NCI-H146 treated with DMSO at 0.1 percent for 48 hours (cell line): ENCODE measurements at regions not wholly inside any gene's neighbourhood (a gene's known extent, or its start where the extent isn't known, plus 50 kb on each side); places are given as distances from the start of the nearest gene placed in this dataset.

Experiments used
- DNase-seq: peaks from one replicate; lab custom pipeline; 2025; ENCODE audit not compliant: unreplicated experiment; lab: John Stamatoyannopoulos, UW

DNA sequence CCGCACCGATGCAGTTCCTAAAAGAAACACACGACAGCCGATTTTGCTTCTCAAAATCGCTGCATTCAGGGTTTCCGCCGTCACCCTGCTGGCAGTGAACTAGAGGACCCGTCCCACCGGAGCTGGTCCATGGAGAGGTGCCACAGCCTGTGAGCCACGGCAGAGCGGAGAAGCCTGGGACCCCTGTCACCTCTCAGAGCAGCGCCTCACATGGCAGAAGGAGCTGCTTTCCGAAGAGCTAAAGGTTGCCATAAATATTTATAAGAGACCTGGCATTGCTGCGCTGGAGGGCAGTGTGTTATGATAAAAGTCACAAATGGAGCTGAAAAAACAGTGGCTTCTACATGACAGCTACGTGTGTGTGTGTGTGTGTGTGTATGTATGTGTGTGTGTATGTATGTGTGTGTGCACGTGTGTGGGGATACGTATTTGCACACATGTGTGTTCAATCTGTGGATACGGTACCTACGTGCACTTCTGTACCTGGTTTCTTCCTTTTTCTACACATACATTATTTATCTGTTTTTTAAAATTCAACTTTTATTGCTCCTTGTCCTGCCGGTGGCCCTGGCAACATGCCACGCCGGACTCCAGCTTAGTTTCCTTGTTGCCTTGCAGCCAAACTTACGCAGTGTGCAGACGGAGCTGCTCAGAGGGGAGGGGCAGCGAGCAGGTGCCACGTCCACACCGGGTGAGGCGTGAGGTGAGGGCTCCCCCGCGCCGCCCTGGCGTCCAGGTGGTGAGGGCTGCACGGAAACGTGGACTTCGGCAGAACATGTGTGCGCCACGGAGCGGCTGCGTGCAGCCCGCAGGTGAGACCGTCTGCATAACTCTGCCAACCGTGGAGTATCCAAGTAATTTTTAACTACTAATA, 115.2 kb upstream of the PITRM1 start:
- DNase-seq: peak; percentile 40

DNA sequence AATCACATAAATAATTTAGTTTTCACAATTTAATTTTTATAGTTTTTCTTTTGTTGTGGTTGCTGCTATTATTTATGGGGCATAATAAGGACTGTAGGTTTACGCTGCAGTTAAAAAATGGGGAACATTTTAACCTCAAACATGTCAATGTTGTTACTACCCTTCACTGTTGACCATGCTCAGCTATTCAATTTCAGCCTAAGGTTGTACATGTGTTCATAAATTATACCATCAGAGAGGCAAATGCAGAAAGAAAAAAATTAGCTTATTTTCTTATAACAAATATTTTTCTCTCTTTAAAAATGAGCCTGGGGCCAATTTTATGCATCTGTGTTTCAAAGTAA, 110.1 kb upstream of the PITRM1 start:
- no peak for DNase-seq

DNA sequence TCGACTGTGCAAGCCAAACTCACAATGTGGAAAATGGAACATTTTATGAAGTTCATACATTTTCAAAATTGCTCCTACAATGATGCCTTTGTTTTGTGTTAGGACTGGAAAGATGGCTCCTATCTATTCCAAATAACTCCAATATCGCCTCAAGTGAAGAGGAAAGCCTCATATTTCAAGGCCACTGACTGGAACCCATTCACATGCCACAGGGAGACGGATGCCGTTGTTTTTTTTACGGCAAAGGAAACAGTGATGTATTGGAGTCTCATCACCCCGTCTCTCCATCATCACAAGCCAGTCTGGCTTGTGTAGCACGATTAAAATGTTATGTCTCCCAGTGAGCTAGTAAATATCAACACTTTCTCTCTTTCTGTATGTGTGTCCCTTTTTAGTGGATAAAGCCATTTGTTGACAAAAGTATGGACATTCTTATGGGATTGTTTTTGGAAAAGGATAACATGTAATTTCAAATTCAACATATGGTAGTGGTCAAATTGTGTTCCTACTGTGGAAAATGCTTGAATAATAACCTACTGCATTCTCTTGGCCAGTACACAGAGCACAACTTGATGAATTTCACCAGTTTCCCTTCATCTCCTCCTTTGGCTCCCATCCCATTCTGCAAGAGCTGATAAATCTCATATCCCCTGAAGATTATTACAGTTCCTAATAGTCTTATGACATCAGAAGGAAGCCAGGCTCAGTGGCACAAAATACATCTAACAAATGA, 109.5 kb upstream of the PITRM1 start:
- DNase-seq: no peak

DNA sequence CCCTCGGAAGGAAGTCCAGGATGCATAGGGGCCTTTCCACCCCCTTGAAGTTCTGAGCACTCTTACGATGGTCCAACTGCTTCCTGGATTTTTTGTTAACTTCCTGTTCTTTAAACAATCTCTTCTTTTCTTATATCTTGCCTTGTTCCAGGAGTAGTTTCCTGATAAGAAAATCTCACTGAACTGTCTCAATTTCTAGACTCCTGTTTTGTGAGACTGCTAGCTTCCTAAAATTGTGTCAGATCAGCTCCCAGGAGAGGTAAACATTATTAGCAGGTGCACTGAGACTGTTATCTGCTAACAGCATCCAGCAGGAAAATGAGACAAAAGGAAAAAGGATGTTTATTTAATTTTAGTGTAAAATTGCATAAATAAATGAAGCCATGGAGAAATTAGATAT, 106.2 kb upstream of the PITRM1 start:
- peak; percentile 80 for DNase-seq

DNA sequence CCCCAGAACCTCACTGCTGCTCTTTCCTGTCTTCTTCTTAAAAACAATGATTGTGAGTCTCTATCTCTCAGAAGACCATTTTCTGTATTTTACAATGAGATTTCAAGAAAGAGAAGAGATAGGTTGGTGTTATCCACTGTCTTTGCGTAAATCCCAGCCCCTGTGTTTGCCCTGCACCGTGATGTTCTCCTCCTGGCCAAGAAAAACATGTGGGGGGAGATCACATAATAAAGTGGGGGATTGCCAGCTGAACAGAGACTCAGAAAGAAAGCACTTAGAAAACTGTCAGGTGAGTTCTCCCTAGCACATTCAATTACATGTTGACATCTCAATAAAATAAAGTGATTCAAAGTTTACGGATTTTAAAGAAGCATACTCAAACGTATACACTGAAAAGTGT, 105.0 kb upstream of the PITRM1 start:
- no peak for DNase-seq

DNA sequence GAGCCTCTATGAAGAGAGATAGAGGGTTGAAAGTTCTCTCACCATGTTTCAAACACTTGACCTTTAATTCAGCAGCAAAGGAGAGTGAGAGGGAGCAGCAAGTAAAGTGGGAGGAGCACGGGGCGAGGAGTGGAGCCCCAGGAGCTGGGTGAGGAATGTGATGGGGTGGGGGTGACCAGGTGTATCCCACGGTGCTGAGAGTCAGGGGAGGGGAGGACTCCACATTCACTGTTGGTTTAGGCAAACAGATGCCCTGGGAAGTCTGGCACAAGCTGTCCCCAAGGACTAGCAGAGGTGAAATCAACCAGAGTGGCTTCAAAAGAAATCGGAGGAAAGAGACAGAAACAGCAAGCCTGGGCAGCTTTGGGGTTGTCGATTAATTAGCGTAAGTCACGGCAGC, 101.8 kb upstream of the PITRM1 start:
- DNase-seq: no peak

DNA sequence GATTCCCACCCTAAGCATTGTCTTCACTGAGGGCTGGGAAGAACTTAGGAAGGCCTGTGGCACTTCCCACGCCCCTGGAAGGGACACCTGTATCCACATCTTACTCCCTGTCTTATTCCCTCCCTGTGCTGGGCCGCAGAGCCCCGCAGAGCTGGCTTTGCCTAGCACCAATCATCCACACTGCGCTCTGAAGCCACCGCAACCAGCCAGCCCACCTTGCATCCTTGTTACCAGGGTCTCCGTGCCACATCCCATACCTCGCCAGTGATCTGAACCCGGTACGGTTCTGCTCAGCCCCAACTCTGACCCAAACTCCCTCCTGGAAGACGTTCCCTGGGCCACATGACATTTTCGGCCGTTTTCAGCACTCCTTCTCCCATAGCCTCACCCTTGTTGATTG, 101.4 kb upstream of the PITRM1 start:
- DNase-seq: no peak

DNA sequence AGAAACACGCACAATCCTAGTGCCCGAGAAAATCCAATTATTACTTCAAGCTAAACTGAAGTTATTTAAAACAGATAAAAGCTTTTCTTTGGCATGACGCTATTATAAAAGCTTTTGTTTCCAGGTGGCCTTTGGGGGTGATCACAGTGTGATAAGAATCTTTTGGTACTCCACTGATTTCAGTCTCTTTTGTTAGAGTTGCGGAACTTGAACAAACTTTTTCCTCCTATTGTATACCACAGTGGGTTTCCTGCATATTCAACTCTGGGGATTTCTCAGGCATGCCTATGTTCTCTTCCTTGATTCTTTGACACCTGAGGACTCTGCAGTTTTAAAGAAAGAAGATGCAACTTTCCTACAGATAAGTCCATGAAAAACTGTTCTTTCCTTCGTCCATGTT, 99.7 kb upstream of the PITRM1 start:
- no peak for DNase-seq

DNA sequence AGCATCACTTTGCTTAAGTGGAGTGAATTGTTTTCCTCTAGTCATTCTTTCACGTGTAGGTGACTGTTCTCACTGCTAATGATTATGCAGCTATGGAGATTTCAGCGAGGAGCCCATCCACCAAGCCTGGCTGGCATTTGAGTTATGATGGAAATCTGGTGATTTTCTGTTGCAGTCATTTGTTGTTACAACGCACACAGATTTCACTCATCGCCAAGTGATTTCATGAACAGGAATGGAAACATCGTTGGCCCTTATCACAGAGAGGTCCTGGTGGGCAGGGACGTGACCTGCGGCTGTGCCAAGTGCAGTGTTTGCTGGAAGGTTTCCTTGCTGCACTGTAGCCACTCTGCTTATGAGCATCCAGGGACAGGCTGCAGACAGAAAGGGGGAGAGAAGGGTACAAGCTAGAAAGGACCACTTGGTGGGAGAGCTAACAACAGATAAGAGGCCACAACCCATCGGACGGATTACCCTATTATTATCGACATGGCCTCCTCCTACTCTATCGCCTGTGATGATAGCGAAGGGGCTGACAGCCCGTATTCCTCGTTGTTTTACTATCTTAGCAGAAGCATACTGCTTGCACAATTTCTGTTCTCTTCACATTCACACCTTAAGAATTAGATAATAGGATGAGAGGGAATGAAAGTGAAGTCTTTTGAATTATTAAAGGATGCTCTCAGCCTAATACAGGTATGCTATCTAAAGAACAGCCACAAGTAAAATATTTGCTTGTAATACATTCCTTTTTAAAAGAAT, 99.0 kb upstream of the PITRM1 start:
- peak; percentile 87 for DNase-seq

DNA sequence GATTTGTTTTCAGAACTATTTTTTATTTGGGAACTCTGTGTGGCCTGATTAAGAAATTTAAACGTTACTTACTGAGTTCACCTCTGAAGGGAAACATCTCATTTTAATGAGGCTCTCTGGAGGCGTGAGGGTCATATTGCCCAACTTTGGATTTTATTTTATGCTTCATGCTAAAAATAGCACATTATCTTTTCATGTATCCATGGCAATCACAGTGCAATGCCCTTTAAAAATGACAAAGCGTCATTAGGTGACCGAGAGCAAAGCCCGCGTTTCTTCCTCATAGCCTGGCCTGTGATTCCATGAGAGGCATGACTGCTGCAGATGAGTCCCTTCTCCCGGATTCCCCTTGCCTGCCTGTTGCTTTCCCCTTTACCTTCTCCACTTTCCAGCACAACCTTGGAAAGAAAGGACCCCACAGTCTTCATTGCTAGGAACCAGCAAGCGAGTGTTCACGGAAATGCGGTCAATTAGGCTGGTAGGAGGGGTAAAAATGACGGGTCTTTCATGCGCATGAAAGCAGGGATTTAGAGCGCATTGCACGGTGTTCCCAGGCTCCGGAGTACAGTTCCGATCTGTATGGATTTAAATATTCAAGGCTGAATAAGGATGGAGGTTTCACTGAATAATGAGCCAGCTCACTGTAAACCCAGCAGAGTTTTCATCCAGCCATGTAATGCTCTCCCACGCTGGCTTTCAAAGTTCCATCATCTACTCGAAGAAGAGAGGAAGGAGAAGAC, 98.2 kb upstream of the PITRM1 start:
- peak; percentile 90 for DNase-seq

DNA sequence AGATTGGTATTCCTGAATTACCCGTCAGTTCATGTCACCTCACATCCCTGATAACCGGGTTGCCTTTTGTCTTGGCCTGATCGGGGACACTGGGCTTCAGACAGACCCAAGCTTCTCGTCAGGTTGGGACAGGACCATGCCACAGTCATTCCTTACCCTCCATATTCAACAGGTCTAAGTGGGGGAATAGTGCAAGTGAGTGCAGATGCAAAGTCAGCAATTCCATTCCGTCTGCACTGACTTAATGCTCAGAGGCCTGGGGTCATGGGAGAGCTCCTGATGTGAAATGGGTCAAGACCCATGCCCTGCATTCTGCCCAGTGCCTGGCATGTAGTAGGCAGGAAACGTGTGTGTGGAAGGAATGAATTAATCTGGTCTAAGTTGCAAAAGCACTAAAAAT, 95.4 kb upstream of the PITRM1 start:
- no peak for DNase-seq

DNA sequence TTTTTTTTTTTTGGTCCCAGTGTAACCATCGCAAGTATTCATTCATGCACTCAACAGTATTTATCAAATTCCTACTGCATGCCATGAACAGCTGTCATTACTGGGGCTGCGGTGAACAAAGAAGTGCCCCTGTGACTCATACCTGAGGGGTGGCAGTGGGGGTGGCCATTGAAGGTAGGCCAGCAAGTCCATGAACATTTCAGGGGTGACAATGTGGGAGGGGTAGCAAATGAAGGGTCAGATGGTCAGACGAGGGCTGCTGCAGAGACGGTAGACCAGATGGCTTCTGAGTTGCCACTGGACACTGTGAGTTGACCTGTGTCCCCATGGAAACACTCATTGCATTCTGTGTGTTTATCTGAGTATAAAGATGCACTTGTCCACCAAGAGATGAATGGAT, 92.5 kb upstream of the PITRM1 start:
- no peak for DNase-seq

DNA sequence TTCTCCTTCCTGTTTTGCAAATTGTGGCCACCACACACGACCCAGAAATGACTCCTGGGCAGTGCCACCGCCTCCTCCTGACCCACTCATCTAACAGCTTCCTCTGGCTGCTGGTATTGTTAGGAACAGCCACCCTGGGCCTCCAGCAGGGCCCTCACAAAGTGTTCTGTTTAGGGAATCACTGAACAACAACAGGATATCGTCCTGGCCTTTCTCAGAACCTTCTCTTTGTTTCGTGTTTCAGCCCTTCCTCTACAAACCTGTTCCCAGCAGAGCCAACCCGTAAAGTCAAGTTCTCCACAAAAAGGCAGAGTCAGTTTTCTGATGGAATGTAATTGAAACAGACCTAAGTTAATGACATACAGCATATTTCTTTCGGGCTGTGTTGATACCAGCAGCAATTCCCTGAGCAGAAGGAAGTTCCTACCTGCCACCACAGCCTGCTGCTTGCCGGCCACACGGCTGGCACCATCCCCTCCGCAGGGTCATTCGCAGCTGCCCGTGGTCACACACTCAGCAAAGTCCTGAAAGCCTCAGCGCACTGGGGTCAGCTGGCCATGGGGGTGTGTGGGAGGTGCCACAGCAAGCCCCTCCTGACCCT, 91.7 kb upstream of the PITRM1 start:
- DNase-seq: no peak

DNA sequence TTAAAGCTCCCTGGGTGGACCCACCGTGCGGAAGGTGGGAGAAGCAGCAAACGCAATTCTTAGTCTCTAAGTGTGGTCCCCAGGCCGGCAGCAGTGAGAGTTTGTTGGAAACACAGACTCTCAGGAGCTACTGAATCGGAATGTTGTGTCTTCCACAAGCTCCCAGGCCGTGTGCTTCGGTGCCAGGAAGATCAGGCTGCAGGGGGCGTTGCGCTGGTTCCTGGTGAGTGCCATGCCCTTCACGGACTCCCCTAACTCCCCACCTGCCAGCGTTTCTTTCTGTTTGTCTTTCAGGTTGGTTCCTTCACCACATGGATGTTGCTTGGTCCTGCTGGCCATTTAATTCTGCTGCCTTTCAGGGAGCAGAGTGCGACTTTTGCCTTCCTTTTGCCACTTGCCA, 91.2 kb upstream of the PITRM1 start:
- DNase-seq: no peak

DNA sequence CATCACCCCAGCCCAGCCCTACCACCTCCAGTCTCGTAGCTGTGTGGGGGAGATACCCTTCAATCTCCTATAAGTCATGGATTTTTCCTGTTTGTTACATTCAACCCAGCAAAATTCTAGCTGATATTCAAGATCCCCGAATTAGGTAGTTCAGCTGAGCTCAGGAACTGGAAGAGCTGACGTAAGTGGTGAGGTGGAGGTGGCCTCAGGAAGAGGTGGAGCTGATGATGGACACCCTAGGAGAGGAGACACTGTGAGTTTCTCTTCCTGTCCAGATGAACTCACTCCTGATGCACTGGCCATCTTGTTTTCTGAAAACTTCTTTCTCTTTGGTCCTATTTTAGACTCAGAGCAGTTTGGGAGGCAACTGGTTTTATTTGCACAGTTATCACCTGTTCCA, 90.5 kb upstream of the PITRM1 start:
- DNase-seq: no peak

DNA sequence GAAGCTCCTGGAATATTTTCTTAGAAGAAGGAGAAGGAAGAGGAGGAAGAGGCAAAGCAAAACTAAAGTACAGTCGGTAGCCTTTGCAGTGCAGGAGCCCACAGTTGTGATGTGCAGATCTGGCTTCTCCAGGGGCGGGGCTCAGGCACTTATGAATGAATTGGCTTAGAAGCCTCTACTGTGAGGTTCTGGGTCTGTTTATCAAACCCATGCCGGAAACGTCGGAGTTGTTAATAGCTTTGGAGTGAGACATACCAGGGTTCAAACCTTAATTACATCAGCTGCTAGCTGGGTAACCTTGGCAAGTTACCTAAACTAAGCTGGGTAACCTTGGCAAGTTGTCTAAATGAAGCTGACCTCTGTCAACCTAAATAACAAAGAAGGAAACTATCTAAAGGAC, 89.3 kb upstream of the PITRM1 start:
- DNase-seq: no peak

DNA sequence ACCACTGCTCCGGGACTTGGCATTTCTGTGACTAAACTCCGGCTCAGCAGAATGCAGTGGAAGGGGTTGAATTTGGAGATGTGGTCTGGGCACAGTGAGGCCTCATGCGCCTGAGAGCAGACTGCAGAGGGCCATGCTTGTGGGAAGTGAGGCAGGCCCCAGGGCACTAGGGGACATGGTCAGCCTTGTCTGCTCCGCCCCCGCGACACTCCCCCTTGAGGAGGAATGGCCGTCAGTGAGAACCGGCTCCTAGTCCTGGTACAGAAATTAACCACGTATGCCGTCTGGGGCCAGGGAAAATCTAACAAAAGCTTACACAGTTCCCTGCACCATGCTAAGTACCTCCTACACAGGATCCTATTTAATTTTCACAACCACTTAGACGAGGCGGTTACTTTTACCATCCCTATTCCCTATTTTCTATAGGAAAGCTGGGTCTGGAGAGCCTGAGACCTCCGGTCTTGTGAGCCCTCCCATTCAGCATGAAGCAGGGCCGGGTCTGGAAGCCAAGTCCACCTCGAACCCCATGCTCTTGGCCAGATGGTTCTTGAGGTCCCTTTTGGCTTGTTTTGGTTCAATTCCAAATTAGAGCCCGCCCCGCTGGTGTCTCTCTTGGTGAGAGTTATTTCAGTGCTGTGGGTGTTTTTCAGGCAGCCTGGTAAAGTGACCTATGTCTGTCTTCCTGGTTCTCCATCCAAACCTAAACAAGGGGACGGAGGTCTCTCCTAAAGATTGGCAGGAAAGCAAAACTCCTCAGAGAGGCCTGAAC, 87.7 kb upstream of the PITRM1 start:
- DNase-seq: no peak

DNA sequence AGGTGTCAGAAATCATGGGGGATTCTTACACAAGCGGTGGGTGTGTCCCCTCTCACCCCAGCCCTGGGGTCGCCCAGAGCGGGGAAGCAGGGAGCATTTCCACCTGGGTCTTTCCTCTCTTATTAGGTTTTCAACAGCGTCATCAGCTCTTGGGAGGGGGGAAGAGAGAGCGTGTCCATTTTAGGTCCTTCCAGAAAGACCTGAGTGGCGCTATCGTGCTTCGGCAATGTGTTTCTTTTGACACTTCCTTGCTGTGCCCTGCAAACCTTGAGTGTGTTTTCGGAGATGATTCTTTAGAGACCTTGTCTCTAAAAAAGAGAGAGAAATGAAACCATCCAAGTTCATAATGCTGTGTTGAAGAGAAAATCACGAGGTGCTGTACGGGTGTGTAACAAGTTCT, 86.9 kb upstream of the PITRM1 start:
- no peak for DNase-seq

DNA sequence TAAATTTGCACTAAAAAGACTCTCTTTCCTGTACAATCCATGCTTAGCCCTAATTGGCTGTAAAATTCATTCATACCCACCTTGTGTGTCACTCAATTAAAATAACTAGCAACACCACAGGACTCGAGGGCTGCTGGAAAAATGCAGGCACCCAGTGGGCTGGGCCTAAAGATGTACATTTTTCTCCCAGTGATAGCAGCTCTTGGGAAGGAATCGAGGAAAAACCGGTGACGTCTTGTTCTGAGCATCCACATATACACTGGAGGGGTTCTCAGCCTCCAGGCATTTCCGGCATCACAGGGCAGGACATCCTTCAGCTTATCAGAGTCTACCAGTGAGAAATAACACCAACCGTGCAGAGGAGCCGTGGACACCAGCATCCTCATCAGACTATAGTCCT, 85.8 kb upstream of the PITRM1 start:
- no peak for DNase-seq

DNA sequence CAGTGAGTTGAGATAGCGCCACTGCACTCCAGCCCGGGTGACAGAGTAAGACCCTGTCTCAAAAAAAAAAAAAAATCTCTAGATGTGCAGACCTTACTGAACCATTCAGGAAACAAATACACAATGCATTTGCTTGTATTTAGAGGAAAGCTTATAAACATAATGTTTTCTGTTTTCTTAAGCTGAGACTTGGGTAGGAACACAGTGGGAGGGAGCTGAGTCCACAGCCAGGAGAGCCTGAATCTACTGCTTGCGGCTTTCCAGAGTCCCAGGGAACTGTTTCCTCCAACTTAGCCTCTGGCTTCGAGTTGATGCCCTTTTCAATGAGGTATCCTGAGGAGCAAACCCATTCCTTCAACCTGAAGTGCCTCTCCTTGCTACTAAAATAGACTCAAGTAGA, 83.0 kb upstream of the PITRM1 start:
- DNase-seq: no peak
